ENCODE measurements at regions not wholly inside any gene's neighbourhood (a gene's known extent, or its start where the extent isn't known, plus 50 kb on each side); places are given as distances from the start of the nearest gene placed in this dataset.

DNA sequence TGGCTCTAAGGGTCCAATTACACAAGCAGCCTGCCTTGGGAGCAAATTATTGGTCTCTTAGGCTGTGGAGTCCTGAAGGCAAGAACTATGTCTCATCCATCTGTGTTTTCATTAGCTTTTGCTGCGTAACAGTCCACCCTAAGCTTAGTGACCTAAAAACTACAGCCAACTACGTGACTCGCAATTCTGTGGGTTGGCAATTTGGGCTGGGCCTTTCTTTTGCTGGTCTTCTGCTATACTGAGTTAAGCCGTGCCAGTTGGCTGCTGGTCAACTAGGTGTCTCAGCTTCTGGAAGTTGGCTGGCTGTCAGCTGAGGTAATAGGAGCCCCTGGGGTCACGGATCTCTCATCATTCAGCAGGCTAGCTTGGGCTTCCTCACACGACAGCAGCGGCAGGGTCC, 205.6 kb upstream of the S100G start:
- Histone ChIP-seq H3K9me3 (no peaks in the 10 kb centered on the region), H3K4me3 (no peak overlapping the region), H3K27ac (no peak overlapping the region), H3K27me3 (no peaks in the 10 kb centered on the region), H3K36me3 (no peaks in the 10 kb centered on the region), H3K4me1 (no peaks in the 10 kb centered on the region)
- intact Hi-C loops (cut with DNase I; ENCODE audit: low total_unique reads) = no loop called here
- DNase-seq = no peak
- TF ChIP-seq, protein P1, sequence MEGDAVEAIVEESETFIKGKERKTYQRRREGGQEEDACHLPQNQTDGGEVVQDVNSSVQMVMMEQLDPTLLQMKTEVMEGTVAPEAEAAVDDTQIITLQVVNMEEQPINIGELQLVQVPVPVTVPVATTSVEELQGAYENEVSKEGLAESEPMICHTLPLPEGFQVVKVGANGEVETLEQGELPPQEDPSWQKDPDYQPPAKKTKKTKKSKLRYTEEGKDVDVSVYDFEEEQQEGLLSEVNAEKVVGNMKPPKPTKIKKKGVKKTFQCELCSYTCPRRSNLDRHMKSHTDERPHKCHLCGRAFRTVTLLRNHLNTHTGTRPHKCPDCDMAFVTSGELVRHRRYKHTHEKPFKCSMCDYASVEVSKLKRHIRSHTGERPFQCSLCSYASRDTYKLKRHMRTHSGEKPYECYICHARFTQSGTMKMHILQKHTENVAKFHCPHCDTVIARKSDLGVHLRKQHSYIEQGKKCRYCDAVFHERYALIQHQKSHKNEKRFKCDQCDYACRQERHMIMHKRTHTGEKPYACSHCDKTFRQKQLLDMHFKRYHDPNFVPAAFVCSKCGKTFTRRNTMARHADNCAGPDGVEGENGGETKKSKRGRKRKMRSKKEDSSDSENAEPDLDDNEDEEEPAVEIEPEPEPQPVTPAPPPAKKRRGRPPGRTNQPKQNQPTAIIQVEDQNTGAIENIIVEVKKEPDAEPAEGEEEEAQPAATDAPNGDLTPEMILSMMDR (IDR thresholded peaks at IDR 0.05) = no peak

- TF ChIP-seq, protein P1 (IDR thresholded peaks at IDR 0.05) = peak in 1 of 2 experiments; percentile 39
- no peaks in the 10 kb centered on the region for H3K27me3 ChIP-seq
- H3K4me1 ChIP-seq = no peaks in the 10 kb centered on the region
- no peaks in the 10 kb centered on the region for H3K36me3 ChIP-seq
- intact Hi-C loops (cut with DNase I; ENCODE audit: low total_unique reads) = no loop called here
- DNase-seq = no peak
- no peaks in the 10 kb centered on the region for H3K9me3 ChIP-seq
- no peak overlapping the region for H3K4me3 ChIP-seq
- H3K27ac ChIP-seq = no peak overlapping the region
Observed at GRCh38 chrX:16445166-16445752, 204.7 kb upstream of the S100G start.

- Histone ChIP-seq H3K9me3 (no peaks in the 10 kb centered on the region), H3K27me3 (no peaks in the 10 kb centered on the region), H3K27ac (no peak overlapping the region), H3K4me3 (no peak overlapping the region), H3K4me1 (no peaks in the 10 kb centered on the region), H3K36me3 (no peaks in the 10 kb centered on the region)
- DNase-seq = no peak
- intact Hi-C loops (cut with DNase I; ENCODE audit: low total_unique reads) = no loop called here
- TF ChIP-seq, protein P1 (IDR thresholded peaks at IDR 0.05) = no peak
Observed at GRCh38 chrX:16451334-16451733, 198.6 kb upstream of the S100G start.

DNA sequence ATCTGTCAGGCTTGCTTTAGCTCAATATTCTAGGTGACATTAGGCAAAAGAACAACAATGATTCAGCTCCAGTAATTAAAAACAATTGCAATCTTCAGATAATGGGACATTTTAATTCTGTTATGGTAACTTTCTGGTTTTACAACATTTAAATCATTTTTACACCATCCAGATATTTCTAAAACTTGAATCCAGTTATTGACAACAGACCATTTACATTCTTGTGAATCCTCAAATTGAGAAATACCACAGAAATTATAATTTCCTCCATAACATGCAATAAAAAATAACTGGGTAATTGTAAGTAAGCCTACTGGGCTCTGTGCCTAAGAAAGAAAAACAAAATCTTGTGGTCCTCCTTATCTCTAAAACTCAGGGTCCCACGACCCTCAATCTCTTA, 195.0 kb upstream of the S100G start:
- no peaks in the 10 kb centered on the region for H3K36me3 ChIP-seq
- no peak overlapping the region for H3K27ac ChIP-seq
- no peak overlapping the region for H3K4me3 ChIP-seq
- TF ChIP-seq, protein P1 (IDR thresholded peaks at IDR 0.05) = no peak
- intact Hi-C loops (cut with DNase I; ENCODE audit: low total_unique reads) = no loop called here
- H3K27me3 ChIP-seq = no peaks in the 10 kb centered on the region
- no peaks in the 10 kb centered on the region for H3K9me3 ChIP-seq
- DNase-seq = no peak
- H3K4me1 ChIP-seq = no peaks in the 10 kb centered on the region

GRCh38 chrX:16457239-16457638, 192.7 kb upstream of the S100G start:
- TF ChIP-seq, protein P1 (IDR thresholded peaks at IDR 0.05) = no peak
- no peaks in the 10 kb centered on the region for H3K9me3 ChIP-seq
- H3K4me1 ChIP-seq = peaks cover 0 to 5% (median under 1%) of the 10 kb centered on the region in 4 donors
- H3K27ac ChIP-seq = no peak overlapping the region
- no peak overlapping the region for H3K4me3 ChIP-seq
- DNase-seq = no peak
- no peaks in the 10 kb centered on the region for H3K36me3 ChIP-seq
- intact Hi-C loops (cut with DNase I; ENCODE audit: low total_unique reads) = no loop called here
- no peaks in the 10 kb centered on the region for H3K27me3 ChIP-seq

DNA sequence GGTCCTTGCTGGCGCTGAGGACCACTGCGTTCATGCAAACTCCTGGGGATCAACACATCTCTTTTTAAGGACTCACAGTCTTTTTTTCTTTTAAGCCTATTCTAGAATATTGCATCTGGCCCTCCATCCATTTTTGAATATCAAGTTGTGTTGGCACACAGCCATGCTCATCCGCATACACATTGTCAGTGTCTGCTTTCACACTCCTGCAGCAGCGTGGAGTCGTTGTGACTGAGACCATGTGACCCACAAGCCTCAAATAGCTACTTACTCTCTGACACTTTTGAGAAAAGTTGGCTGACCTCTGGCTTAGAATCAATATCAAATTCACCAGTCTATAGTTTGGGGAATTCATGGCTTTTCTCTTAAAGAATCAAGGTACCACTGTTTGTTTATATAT, 191.8 kb upstream of the S100G start:
- intact Hi-C loops (cut with DNase I; ENCODE audit: low total_unique reads) = no loop called here
- H3K4me1 ChIP-seq = peaks cover 0 to 11% (median 2%) of the 10 kb centered on the region in 4 donors
- H3K4me3 ChIP-seq = no peak overlapping the region
- no peaks in the 10 kb centered on the region for H3K9me3 ChIP-seq
- H3K27me3 ChIP-seq = no peaks in the 10 kb centered on the region
- TF ChIP-seq, protein P1 (IDR thresholded peaks at IDR 0.05) = no peak
- DNase-seq = no peak
- no peak overlapping the region for H3K27ac ChIP-seq
- H3K36me3 ChIP-seq = no peaks in the 10 kb centered on the region

Data from tibial artery (tissue), 4 donors.